CD4-positive, alpha-beta T cell (primary cell): ENCODE measurements at regions not wholly inside any gene's neighbourhood (a gene's known extent, or its start where the extent isn't known, plus 50 kb on each side); places are given as distances from the start of the nearest gene placed in this dataset.

Experiments used
- ATAC-seq: fragments of 200-7000 bp; cut with Tn5 transposase; one replicate; pipeline ENCODE4 v1.10.0; 2022; ENCODE audit warnings: mild to moderate bottlenecking; ENCODE audit not compliant: poor library complexity
- CTCF ChIA-PET: fragments of 350-600 bp; sonication (Branson Sonifier 250); formaldehyde crosslinking; loops from one replicate; lab custom pipeline; 2021; ENCODE audit warnings: antibody characterized with exemption, inconsistent platforms; lab: Charles Lee
- POLR2A ChIA-PET: fragments of 350-600 bp; sonication (Branson Sonifier 250); formaldehyde crosslinking; loops from one replicate; lab custom pipeline; 2021; ENCODE audit warnings: antibody characterized with exemption, inconsistent platforms; lab: Charles Lee
- DNase-seq, 14 experiments: peaks; one replicate each; pipeline ENCODE4 v3.0.0-alpha.2; 2013 to 2020; ENCODE audit warnings: mixed read lengths in 2 of 14
- H3K27ac ChIP-seq, 2 donors: one replicate each; pipeline versions ENCODE4 v1.5.1 to v1.7.0; 2013; ENCODE audit warnings: low read length in 2 of 2, low read depth in 1 of 2, mild to moderate bottlenecking in 1 of 2
- H3K27me3 ChIP-seq, 2 experiments: 1 replicate in 1 of 2; 2 replicates in 1 of 2; pipeline versions ENCODE4 v1.6.1 to v1.7.0; 2013; ENCODE audit warnings: low read length in 2 of 2, control low read depth in 1 of 2, mild to moderate bottlenecking in 1 of 2, moderate library complexity in 1 of 2; ENCODE audit not compliant: insufficient read depth in 2 of 2, control insufficient read depth in 1 of 2
- H3K36me3 ChIP-seq: one replicate; pipeline ENCODE4 v1.6.1; 2013; ENCODE audit warnings: low read length, control low read depth; ENCODE audit not compliant: insufficient read depth
- H3K4me1 ChIP-seq: one replicate; pipeline ENCODE4 v1.6.1; 2013; ENCODE audit warnings: low read length, control low read depth; ENCODE audit not compliant: insufficient read depth
- H3K4me3 ChIP-seq: one replicate; pipeline ENCODE4 v1.5.1; 2013; ENCODE audit warnings: mild to moderate bottlenecking, low read length, moderate library complexity
- H3K9me3 ChIP-seq, 2 experiments: 1 replicate in 1 of 2; 2 replicates in 1 of 2; pipeline versions ENCODE4 v1.6.1 to v1.7.0; 2013; ENCODE audit warnings: low read length in 2 of 2, mild to moderate bottlenecking in 2 of 2, control low read depth in 1 of 2, moderate library complexity in 1 of 2; ENCODE audit not compliant: control insufficient read depth in 1 of 2, insufficient read depth in 1 of 2
- H3K27ac Mint-ChIP-seq: one replicate; pipeline ENCODE4 v1.8.0; 2020; ENCODE audit warnings: mixed read lengths
- H3K27me3 Mint-ChIP-seq: one replicate; pipeline ENCODE4 v1.8.0; 2021; ENCODE audit warnings: mixed read lengths
- H3K36me3 Mint-ChIP-seq: one replicate; pipeline ENCODE4 v1.8.0; 2021; ENCODE audit warnings: low read depth, mixed read lengths
- H3K4me1 Mint-ChIP-seq: one replicate; pipeline ENCODE4 v1.8.0; 2021; ENCODE audit warnings: low read depth, mixed read lengths
- H3K4me3 Mint-ChIP-seq: one replicate; pipeline ENCODE4 v1.8.0; 2020; ENCODE audit warnings: mild to moderate bottlenecking, mixed read lengths
- H3K9me3 Mint-ChIP-seq: one replicate; pipeline ENCODE4 v1.8.0; 2020; ENCODE audit warnings: mixed read lengths
- CTCF ChIP-seq: fragments of 200-600 bp; IDR thresholded peaks from one replicate; pipeline ENCODE4 v1.8.0; 2022; ENCODE audit warnings: antibody characterized with exemption, mild to moderate bottlenecking
- intact Hi-C, 2 experiments: fragments of 100-400 bp; cut with DNase I in 1 of 2; cut with micrococcal nuclease in 1 of 2; formaldehyde crosslinking; loops; one replicate each; pipeline versions ENCODE4 v1.15.1 to v1.9.0; 2023 to 2025; cut with DNase I, micrococcal nuclease

GRCh38 chr12:88630561-88630960, 50.3 kb upstream of the KITLG start:
- Mint-ChIP-seq H3K27me3 (no peaks in the 10 kb centered on the region), H3K4me1 (no peaks in the 10 kb centered on the region), H3K4me3 (no peak overlapping the region), H3K27ac (no peak overlapping the region), H3K9me3 (no peaks in the 10 kb centered on the region), H3K36me3 (no peaks in the 10 kb centered on the region)
- intact Hi-C loops: no loop called here
- CTCF ChIA-PET: no interaction called here
- no peak overlapping the region for H3K4me3 ChIP-seq
- H3K27ac ChIP-seq: no peak overlapping the region
- no peaks in the 10 kb centered on the region for H3K36me3 ChIP-seq
- DNase-seq: no peak
- no peak for TF ChIP-seq CTCF
- POLR2A ChIA-PET: no interaction called here
- ATAC-seq: no peak
- no peaks in the 10 kb centered on the region for H3K27me3 ChIP-seq
- no peaks in the 10 kb centered on the region for H3K4me1 ChIP-seq
- H3K9me3 ChIP-seq: no peaks in the 10 kb centered on the region
